Gastroesophageal sphincter (tissue), 3 donors: ENCODE measurements at regions not wholly inside any gene's neighbourhood (a gene's known extent, or its start where the extent isn't known, plus 50 kb on each side); places are given as distances from the start of the nearest gene placed in this dataset.

Source experiments
- EP300 ChIP-seq: sonication (generic); formaldehyde crosslinking; IDR thresholded peaks from one replicate; pipeline ENCODE4 v1.6.1; 2017; ENCODE audit warnings: antibody characterized with exemption, mild to moderate bottlenecking
- POLR2A ChIP-seq, 2 donors: fragments of 450-650 bp; IDR thresholded peaks; one replicate each; pipeline ENCODE4 v1.6.1; 2017; ENCODE audit warnings: antibody characterized with exemption in 2 of 2, mild to moderate bottlenecking in 2 of 2, moderate library complexity in 1 of 2
- POLR2AphosphoS5 ChIP-seq: sonication (generic); formaldehyde crosslinking; IDR thresholded peaks from one replicate; pipeline ENCODE4 v1.6.1; 2017; ENCODE audit warnings: antibody characterized with exemption
- TF ChIP-seq, protein P1 (sequence below), 4 experiments: fragments of 200-600 bp in 2 of 4; fragments of 450-650 bp in 2 of 4; sonication (generic) in 1 of 4; IDR thresholded peaks; one replicate each; pipeline ENCODE4 v1.5.1; 2017 to 2019; ENCODE audit warnings: antibody characterized with exemption in 4 of 4, mild to moderate bottlenecking in 2 of 4, moderate library complexity in 2 of 4

GRCh38 chr5:124590686-124591085 is 155.8 kb downstream of the ZNF608 start:
- TF ChIP-seq, protein P1, sequence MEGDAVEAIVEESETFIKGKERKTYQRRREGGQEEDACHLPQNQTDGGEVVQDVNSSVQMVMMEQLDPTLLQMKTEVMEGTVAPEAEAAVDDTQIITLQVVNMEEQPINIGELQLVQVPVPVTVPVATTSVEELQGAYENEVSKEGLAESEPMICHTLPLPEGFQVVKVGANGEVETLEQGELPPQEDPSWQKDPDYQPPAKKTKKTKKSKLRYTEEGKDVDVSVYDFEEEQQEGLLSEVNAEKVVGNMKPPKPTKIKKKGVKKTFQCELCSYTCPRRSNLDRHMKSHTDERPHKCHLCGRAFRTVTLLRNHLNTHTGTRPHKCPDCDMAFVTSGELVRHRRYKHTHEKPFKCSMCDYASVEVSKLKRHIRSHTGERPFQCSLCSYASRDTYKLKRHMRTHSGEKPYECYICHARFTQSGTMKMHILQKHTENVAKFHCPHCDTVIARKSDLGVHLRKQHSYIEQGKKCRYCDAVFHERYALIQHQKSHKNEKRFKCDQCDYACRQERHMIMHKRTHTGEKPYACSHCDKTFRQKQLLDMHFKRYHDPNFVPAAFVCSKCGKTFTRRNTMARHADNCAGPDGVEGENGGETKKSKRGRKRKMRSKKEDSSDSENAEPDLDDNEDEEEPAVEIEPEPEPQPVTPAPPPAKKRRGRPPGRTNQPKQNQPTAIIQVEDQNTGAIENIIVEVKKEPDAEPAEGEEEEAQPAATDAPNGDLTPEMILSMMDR (IDR thresholded peaks at IDR 0.05): no peak
- TF ChIP-seq POLR2A (IDR thresholded peaks at IDR 0.05): no peak
- no peak for TF ChIP-seq EP300
- no peak for TF ChIP-seq POLR2AphosphoS5
